A549 (cell line): ENCODE measurements at regions not wholly inside any gene's neighbourhood (a gene's known extent, or its start where the extent isn't known, plus 50 kb on each side); places are given as distances from the start of the nearest gene placed in this dataset.

ENCODE experiments used
- ATAC-seq, 2 experiments: fragments of 200-7000 bp in 1 of 2; fragments of >200 bp in 1 of 2; cut with Nextera tagmentation in 1 of 2; cut with Tn5 transposase in 1 of 2; 3 replicates each; pipeline versions ENCODE4 v1.8.0 to v1.9.1; 2018 to 2020; ENCODE audit warnings: mild to moderate bottlenecking in 1 of 2, moderate library complexity in 1 of 2
- CTCF ChIA-PET: fragments of 300-600 bp; sonication (Branson Sonifier 250); formaldehyde crosslinking; extraction: SDS; loops from one replicate; lab custom pipeline; 2021; ENCODE audit warnings: antibody characterized with exemption, inconsistent platforms; lab: Yijun Ruan, JAX
- POLR2A ChIA-PET: fragments of 350-600 bp; formaldehyde crosslinking; extraction: SDS; loops from one replicate; lab custom pipeline; 2021; ENCODE audit warnings: antibody characterized with exemption, inconsistent platforms; lab: Yijun Ruan, JAX
- DNase-seq, 2 experiments: peaks; one replicate each; pipeline versions ENCODE4 v3.0.0 to v3.0.0-alpha.2; 2011 to 2016; ENCODE audit warnings: low read depth in 1 of 2, low spot score in 1 of 2
- FAIRE-seq: peaks from 2 replicates; lab custom pipeline; 2011; peaks lifted over from hg19 to GRCh38; lab: Jason Lieb, UNC
- H3K27ac ChIP-seq, 2 experiments: fragments of >200 bp; sonication (Bioruptor Twin); formaldehyde crosslinking; 3 replicates each; pipeline ENCODE4 v1.5.1; 2016 to 2017
- H3K4me1 ChIP-seq: fragments of >200 bp; sonication (Bioruptor Twin); formaldehyde crosslinking; 3 replicates; pipeline ENCODE4 v1.6.1; 2016
- H3K4me2 ChIP-seq: fragments of >200 bp; sonication (Bioruptor Twin); formaldehyde crosslinking; 3 replicates; pipeline ENCODE4 v1.6.1; 2016
- H3K4me3 ChIP-seq: fragments of >200 bp; sonication (Bioruptor Twin); formaldehyde crosslinking; 3 replicates; pipeline ENCODE4 v1.5.1; 2016
- H3K9me3 ChIP-seq: fragments of >200 bp; sonication (Bioruptor Twin); formaldehyde crosslinking; 3 replicates; pipeline ENCODE4 v1.6.1; 2016
- BCL3 ChIP-seq: fragments of >200 bp; sonication (Bioruptor Twin); formaldehyde crosslinking; IDR thresholded peaks from 3 replicates; pipeline ENCODE4 v1.6.1; 2016
- BHLHE40 ChIP-seq: IDR thresholded peaks from 2 replicates; pipeline ENCODE4 v1.6.1; 2012; ENCODE audit warnings: low read depth, low read length, inconsistent platforms
- CBX8 ChIP-seq: fragments of 200-600 bp; sonication (generic); IDR thresholded peaks from 2 replicates; pipeline ENCODE4 v1.6.1; 2016
- CEBPB ChIP-seq, 2 experiments: fragments of >200 bp in 1 of 2; sonication (Bioruptor Twin) in 1 of 2; formaldehyde crosslinking in 1 of 2; IDR thresholded peaks; 2 replicates each; pipeline ENCODE4 v1.6.1; 2012 to 2016
- EHF ChIP-seq: fragments of 250-450 bp; sonication (Bioruptor Pico); IDR thresholded peaks from 2 replicates; pipeline ENCODE4 v1.5.0; 2020; ENCODE audit warnings: mild to moderate bottlenecking
- ESRRA ChIP-seq: fragments of 150-350 bp; IDR thresholded peaks from 2 replicates; pipeline ENCODE4 v1.6.1; 2014; ENCODE audit warnings: mild to moderate bottlenecking, low read length, borderline replicate concordance
- FOSL2 ChIP-seq, 2 experiments: fragments of 450-650 bp in 1 of 2; fragments of >200 bp in 1 of 2; sonication (Bioruptor Twin) in 1 of 2; formaldehyde crosslinking; IDR thresholded peaks; 2 replicates each; pipeline versions ENCODE4 v1.5.0 to v1.6.1; 2016 to 2020; ENCODE audit warnings: mild to moderate bottlenecking in 1 of 2, moderate library complexity in 1 of 2
- FOXS1 ChIP-seq: fragments of 250-450 bp; sonication (Bioruptor Pico); IDR thresholded peaks from 2 replicates; pipeline ENCODE4 v1.5.0; 2020; ENCODE audit warnings: mild to moderate bottlenecking, moderate library complexity
- HES2 ChIP-seq: fragments of >200 bp; sonication (Bioruptor Twin); formaldehyde crosslinking; IDR thresholded peaks from 2 replicates; pipeline ENCODE4 v1.6.1; 2016
- HMGXB4 ChIP-seq: fragments of 250-450 bp; sonication (Bioruptor Pico); IDR thresholded peaks from 2 replicates; pipeline ENCODE4 v1.5.0; 2021; ENCODE audit warnings: mild to moderate bottlenecking, moderate library complexity, borderline replicate concordance
- KDM5A ChIP-seq: fragments of 200-600 bp; sonication (generic); IDR thresholded peaks from 2 replicates; pipeline ENCODE4 v1.6.1; 2016; ENCODE audit warnings: antibody characterized with exemption, mild to moderate bottlenecking
- MAZ ChIP-seq: fragments of 150-350 bp; IDR thresholded peaks from 2 replicates; pipeline ENCODE4 v1.6.1; 2014; ENCODE audit warnings: antibody characterized with exemption, low read depth, low read length, borderline replicate concordance
- MYC ChIP-seq: IDR thresholded peaks from 2 replicates; pipeline ENCODE4 v1.6.1; 2012; ENCODE audit warnings: mild to moderate bottlenecking, inconsistent platforms, low read length, improper control_type of control experiment, borderline replicate concordance
- NFE2L2 ChIP-seq: fragments of 150-350 bp; conservative IDR thresholded peaks from 2 replicates; pipeline ENCODE4 v1.6.1; 2014; ENCODE audit warnings: low read length
- PBX3 ChIP-seq: IDR thresholded peaks from 2 replicates; pipeline ENCODE4 v1.6.1; 2012
- PHF8 ChIP-seq: fragments of 200-600 bp; sonication (generic); IDR thresholded peaks from 2 replicates; pipeline ENCODE4 v1.6.1; 2016; ENCODE audit warnings: low read depth, mild to moderate bottlenecking, antibody characterized with exemption, moderate library complexity, borderline replicate concordance
- POLR2AphosphoS2 ChIP-seq: conservative IDR thresholded peaks from 2 replicates; pipeline ENCODE4 v1.6.1; 2012; ENCODE audit warnings: low read length, improper control_type of control experiment, inconsistent platforms
- RARB ChIP-seq: fragments of 250-450 bp; sonication (Bioruptor Pico); IDR thresholded peaks from 2 replicates; pipeline ENCODE4 v1.8.0; 2021; ENCODE audit warnings: mild to moderate bottlenecking, moderate library complexity
- REST ChIP-seq: fragments of 200-600 bp; sonication (generic); IDR thresholded peaks from 2 replicates; pipeline ENCODE4 v1.6.1; 2016; ENCODE audit warnings: antibody characterized with exemption, mild to moderate bottlenecking, moderate library complexity
- SMC3 ChIP-seq: fragments of >200 bp; sonication (Bioruptor Twin); formaldehyde crosslinking; IDR thresholded peaks from 3 replicates; pipeline ENCODE4 v1.6.1; 2018; ENCODE audit warnings: inconsistent platforms
- TP53 ChIP-seq: fragments of 250-450 bp; sonication (Bioruptor Pico); IDR thresholded peaks from 2 replicates; pipeline ENCODE4 v1.5.0; 2021; ENCODE audit warnings: mild to moderate bottlenecking, moderate library complexity
- ZFP36 ChIP-seq: fragments of 450-650 bp; IDR thresholded peaks from 2 replicates; pipeline ENCODE4 v1.6.1; 2014; ENCODE audit warnings: borderline replicate concordance; ENCODE audit not compliant: partially characterized antibody
- ZSCAN20 ChIP-seq: fragments of 250-450 bp; sonication (Bioruptor Pico); IDR thresholded peaks from 2 replicates; pipeline ENCODE4 v1.8.0; 2022; ENCODE audit warnings: mild to moderate bottlenecking, moderate library complexity
- WGBS: methylation state at CpG from one replicate; pipeline ENCODE4 v1.1.6; 2017; ENCODE audit errors: missing lambda C conversion rate; 5-methylcytosine and 5-hydroxymethylcytosine counted together

- FAIRE-seq (no peak), DNase-seq (no peak), ATAC-seq (no peak)
- Histone ChIP-seq H3K4me2 (no peak overlapping the region), H3K4me1 (no peaks in the 10 kb centered on the region), H3K9me3 (no peaks in the 10 kb centered on the region), H3K4me3 (no peak overlapping the region), H3K27ac (no peak overlapping the region)
- no peak for TF ChIP-seq CBX8
- TF ChIP-seq HES2: no peak
- TF ChIP-seq RARB (CRISPR knock-in tag): no peak
- no peak for TF ChIP-seq ZSCAN20
- TF ChIP-seq FOXS1 (CRISPR knock-in tag): no peak
- no peak for TF ChIP-seq HMGXB4 (CRISPR knock-in tag)
- ChIA-PET POLR2A (no interaction called here), CTCF (no interaction called here)
- WGBS: 16% methylated on average over 3 of the region's 3 CpGs
Measured at GRCh38 chr5:164481270-164481669, 975.9 kb downstream of the MAT2B start.

GRCh38 chr5:164482351-164482750 lies 976.9 kb downstream of the MAT2B start:
- FAIRE-seq: no peak
- H3K9me3 ChIP-seq: no peaks in the 10 kb centered on the region
- H3K27ac ChIP-seq: no peak overlapping the region
- ATAC-seq: no peak
- ChIA-PET POLR2A (no interaction called here), CTCF (no interaction called here)
- WGBS: 0% methylated on average over 2 of the region's 2 CpGs
- TF ChIP-seq POLR2AphosphoS2 (no peak), KDM5A (no peak), ZFP36 (no peak), NFE2L2 (no peak), PBX3 (no peak), PHF8 (no peak), BHLHE40 (no peak), MAZ (no peak), SMC3 (no peak), TP53 (CRISPR knock-in tag) (no peak), EHF (no peak), ESRRA (no peak), BCL3 (no peak), MYC (no peak), FOSL2 (IDR thresholded peaks at IDR 0.05) (no peak), FOSL2 (CRISPR knock-in tag; IDR thresholded peaks at IDR 0.05) (no peak), HMGXB4 (CRISPR knock-in tag) (no peak), CEBPB (IDR thresholded peaks at IDR 0.05) (no peak), REST (no peak), CBX8 (no peak)
- no peak overlapping the region for H3K4me2 ChIP-seq
- H3K4me3 ChIP-seq: no peak overlapping the region
- H3K4me1 ChIP-seq: no peaks in the 10 kb centered on the region
- DNase-seq: no peak
